OCI-M1 (cell line): ENCODE measurements at regions not wholly inside any gene's neighbourhood (a gene's known extent, or its start where the extent isn't known, plus 50 kb on each side); places are given as distances from the start of the nearest gene placed in this dataset.
"Not testable (repeated sequence)": the region's sequence is repeated elsewhere in the genome, so short reads cannot be mapped to it uniquely, and the experiment has no call there.

Experiments used
- DNase-seq: peaks from one replicate; lab custom pipeline; 2025; lab: John Stamatoyannopoulos, UW

GRCh38 chr2:15824467-15824866 lies 115.9 kb upstream of the MYCN start:
- DNase-seq, result not testable (repeated sequence)

GRCh38 chr2:15825276-15825980 lies 114.9 kb upstream of the MYCN start:
- no peak for DNase-seq

DNA sequence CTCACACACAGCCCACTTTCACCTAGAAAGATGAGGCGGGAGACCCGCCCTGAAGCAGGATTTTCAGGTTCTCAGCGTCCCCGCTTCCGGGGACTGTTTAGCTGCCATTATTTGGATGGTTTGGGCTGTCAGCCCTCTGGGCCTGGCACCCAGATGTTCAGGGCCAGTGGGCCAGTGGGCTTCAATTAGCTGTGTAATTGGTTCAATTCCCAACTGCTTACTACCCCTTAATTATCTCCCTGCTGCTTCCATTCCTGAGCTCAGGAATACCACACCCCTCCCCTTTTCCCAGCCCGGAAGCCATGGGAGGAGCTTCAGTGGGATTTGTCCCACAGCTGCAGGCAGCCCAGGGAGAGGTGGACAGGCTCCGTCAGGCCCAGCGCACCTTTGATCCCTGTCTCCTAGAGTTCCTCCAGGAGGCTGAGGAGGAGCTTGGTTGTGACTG lies 114.1 kb upstream of the MYCN start:
- no peak for DNase-seq

- no peak for DNase-seq
These were observed 113.3 kb upstream of the MYCN start for GRCh38 chr2:15827001-15827400.

DNA sequence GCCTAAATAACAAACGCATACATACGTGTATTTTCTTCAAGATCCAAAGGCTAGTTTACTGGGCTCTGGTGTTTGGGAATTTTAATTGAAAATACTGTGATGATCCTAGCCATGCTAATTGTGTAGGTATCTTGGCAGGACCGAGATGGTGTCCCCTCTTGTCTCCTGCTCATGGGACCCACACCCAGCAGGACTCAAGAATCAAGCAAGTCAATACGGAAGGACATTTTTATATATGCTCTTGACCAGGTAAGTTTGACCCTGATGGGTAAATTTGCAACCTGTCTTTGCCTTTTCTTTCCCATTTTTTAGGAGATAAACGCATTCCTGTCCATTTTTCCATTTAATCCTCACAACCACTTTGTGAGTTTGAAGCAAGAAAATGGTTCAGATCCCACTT lies 111.8 kb upstream of the MYCN start:
- DNase-seq, result no peak

GRCh38 chr2:15829091-15829801 lies 111.1 kb upstream of the MYCN start:
- no peak for DNase-seq

- no peak for DNase-seq
These were observed 110.4 kb upstream of the MYCN start for GRCh38 chr2:15829985-15830384.

DNA sequence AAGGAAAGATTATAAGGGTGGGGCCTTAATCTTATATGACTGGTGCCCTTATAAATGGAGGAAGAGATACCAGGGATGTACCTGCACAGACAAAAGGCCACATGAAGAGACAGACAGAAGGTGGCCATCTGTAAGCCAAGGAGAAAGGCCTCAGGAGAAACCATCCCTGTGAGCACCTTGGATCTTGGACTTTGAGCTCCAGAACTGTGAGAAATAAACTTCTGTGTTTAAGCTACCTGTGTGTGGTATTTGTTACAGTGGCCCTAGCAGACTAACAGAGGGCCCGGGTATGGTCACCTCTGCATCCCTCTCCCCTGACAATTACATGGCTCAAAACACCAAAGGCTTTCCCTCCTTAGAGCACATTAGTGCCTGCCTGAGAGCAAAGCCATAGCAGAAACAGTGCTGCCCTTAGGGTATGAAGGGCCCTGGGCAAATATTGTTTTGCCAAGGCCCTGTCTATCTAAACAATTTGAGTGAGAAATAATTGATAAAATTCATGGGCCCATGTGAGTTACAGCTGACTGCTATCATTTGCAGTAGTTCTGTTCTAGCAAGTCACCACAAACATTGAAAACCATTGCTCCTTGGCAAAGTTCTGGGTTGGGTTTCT lies 109.3 kb upstream of the MYCN start:
- no peak for DNase-seq

GRCh38 chr2:15832030-15832709 lies 108.2 kb upstream of the MYCN start:
- no peak for DNase-seq

- DNase-seq, result no peak
These were observed 107.3 kb upstream of the MYCN start for GRCh38 chr2:15832849-15833680.

DNA sequence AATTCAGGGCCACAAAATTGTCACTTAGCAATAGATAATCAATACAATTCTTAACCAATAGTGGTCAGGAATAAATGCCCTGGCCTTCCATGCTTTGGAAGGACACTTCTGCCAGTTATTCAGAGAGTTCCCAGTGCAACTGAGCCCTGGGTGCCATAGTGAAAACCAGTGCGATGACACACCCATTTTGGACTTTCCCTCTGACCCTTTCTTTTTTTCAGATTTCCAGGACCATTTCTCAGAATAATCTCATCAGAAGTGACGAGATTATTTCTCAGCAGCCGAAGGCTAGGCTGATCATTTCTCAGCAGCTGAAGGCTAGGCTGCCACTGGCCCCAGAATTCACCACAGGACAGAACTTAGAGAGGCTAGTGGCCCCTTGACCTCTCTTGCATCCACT lies 106.6 kb upstream of the MYCN start:
- DNase-seq, result no peak

- DNase-seq, result no peak
These were observed 105.8 kb upstream of the MYCN start for GRCh38 chr2:15834381-15835031.

GRCh38 chr2:15835991-15836688 lies 104.2 kb upstream of the MYCN start:
- no peak for DNase-seq

DNA sequence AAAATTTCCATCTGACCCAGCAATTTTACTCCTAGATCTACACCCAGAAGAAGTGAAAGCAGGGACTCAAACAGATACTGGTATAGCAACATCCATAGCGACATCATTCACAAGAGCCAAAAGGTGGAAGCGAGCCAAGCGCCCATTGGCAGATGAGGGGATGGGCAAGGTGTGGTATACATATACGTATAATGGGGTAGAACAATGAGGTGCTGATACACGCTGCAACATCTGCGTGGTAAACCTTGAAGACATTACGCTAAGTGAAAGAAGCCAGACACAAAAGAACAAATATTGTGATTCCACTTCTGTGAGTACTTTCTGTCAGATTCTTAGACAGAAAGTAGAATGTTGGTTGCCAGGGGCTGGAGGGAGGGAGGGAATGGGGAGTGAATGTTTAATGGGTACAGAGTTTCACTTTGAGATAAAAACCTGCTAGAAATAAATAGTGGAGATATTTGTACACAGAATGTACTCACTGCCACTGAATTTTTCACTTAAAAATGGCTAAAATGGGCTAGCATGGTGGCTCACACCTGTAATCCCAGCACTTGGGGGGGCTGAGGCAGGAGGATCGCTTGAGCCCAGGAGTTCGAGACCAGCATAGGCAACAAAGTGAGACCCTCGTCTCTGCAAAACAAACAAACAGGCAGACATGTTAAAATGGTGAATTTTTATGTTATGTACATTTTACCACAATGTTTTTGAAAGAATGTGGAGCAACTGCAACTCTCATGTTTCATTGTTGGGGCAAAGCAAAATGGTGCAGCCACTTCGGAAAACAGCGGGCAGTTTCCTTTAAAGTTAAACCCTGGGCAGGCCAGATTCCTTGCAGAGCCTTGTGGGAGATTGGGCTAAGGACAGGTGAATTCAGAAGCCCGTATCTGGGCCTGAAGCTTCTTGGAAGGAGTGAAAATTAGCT lies 103.4 kb upstream of the MYCN start:
- DNase-seq, result no peak

- no peak for DNase-seq
These were observed 101.8 kb upstream of the MYCN start for GRCh38 chr2:15838481-15839090.

DNA sequence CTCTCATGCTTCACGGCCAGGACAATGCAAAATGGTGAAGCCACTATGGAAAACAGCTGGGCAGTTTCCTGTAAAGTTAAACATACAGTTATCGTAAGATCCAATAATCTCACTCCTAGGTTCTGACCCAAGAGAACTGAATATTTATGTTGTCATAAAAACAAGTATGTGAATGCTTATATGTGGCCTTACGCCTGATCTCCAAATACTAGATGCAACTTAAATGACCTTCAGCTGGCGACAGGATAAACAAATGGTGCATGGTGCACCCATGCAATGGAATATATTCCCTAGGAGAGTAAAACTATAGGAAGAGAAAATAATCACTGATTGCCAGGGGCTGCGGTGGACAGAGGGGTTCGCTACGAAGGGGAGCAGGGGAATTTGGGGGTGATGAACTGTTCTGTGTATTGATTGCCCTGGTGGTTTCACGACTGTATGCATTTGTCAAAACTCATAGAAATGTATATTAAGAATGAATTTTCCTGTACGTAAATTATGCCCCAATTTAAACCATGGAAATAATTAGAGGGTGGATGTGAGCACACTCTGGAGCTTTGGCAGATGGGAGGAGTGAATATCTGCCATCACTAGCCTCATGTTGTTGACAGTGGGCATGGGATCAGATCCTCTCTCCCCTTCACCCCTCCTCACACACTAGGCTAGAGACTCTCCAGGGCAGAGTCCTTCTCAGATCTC lies 100.8 kb upstream of the MYCN start:
- DNase-seq, result no peak

- no peak for DNase-seq
These were observed 100.2 kb upstream of the MYCN start for GRCh38 chr2:15840148-15840547.

DNA sequence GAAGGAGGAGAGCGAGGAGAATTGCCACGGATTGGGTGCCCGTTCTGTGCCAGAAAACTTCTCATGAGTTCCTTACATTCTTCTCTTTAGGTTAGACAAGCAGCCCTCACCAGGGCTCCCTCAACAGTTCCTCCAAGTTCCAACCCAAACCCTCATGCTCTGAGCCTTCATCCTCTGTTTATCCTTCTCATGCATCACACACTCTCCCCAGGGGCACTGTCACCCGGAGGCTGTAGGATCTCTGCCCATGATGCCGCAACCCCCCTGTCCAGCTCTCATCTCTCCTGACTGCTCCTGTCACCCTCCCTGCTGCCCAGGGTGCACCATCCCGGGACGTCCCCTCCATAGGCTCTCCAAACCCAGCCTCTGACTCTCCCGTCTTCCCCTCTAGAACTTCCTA lies 99.4 kb upstream of the MYCN start:
- DNase-seq, result no peak
